Neural cell (in vitro differentiated cells): ENCODE measurements at regions not wholly inside any gene's neighbourhood (a gene's known extent, or its start where the extent isn't known, plus 50 kb on each side); places are given as distances from the start of the nearest gene placed in this dataset.

Experiments used
- H2AFZ ChIP-seq: fragments of 200-600, 300-800 bp; sonication (generic), shearing (Covaris generic); 2 replicates; pipeline ENCODE4 v1.6.0; 2014; ENCODE audit warnings: low read depth, mild to moderate bottlenecking, antibody characterized with exemption, low read length, moderate library complexity
- H3F3A ChIP-seq: fragments of 200-600 bp; shearing (Covaris generic); 2 replicates; pipeline ENCODE4 v1.6.1; 2016; ENCODE audit warnings: mild to moderate bottlenecking, moderate library complexity, mixed read lengths, antibody characterized with exemption, low read length; ENCODE audit not compliant: insufficient read depth, poor library complexity, severe bottlenecking
- H3K27ac ChIP-seq: fragments of 200-600, 300-800 bp; sonication (generic), shearing (Covaris generic); 2 replicates; pipeline ENCODE4 v1.5.1; 2014; ENCODE audit warnings: mild to moderate bottlenecking, low read length, moderate library complexity
- H3K27me3 ChIP-seq: fragments of 300-800, 200-600 bp; sonication (generic), shearing (Covaris generic); 2 replicates; pipeline ENCODE4 v1.6.0; 2014; ENCODE audit warnings: mild to moderate bottlenecking, low read depth, low read length, moderate library complexity; ENCODE audit not compliant: insufficient read depth
- H3K36me3 ChIP-seq: fragments of 300-800, 200-600 bp; sonication (generic), shearing (Covaris generic); 2 replicates; pipeline ENCODE4 v1.5.1; 2014; ENCODE audit warnings: mild to moderate bottlenecking, antibody characterized with exemption, low read length, moderate library complexity; ENCODE audit not compliant: insufficient read depth
- H3K4me2 ChIP-seq: fragments of 300-800, 200-600 bp; sonication (generic), shearing (Covaris generic); 2 replicates; pipeline ENCODE4 v1.6.0; 2014; ENCODE audit warnings: mild to moderate bottlenecking, low read length
- H3K4me3 ChIP-seq: fragments of 300-800, 200-600 bp; sonication (generic), shearing (Covaris generic); 2 replicates; pipeline ENCODE4 v1.5.1; 2014; ENCODE audit warnings: mild to moderate bottlenecking, low read length, moderate library complexity
- H3K79me2 ChIP-seq: fragments of 200-600 bp; shearing (Covaris generic); replicated peaks from 2 replicates; pipeline ENCODE4 v1.6.0; 2014; ENCODE audit warnings: mild to moderate bottlenecking, low read length, moderate library complexity; ENCODE audit not compliant: insufficient read depth
- H3K9ac ChIP-seq: fragments of 300-800, 200-600 bp; sonication (generic), shearing (Covaris generic); 2 replicates; pipeline ENCODE4 v1.6.1; 2016; ENCODE audit warnings: mild to moderate bottlenecking, low read length, mixed read lengths
- H3K9me2 ChIP-seq: fragments of 200-600 bp; shearing (Covaris generic); 2 replicates; pipeline ENCODE4 v1.6.1; 2016; ENCODE audit warnings: mild to moderate bottlenecking, low read length, mixed read lengths; ENCODE audit not compliant: insufficient read depth
- H3K9me3 ChIP-seq: fragments of 200-600, 300-800 bp; sonication (generic), shearing (Covaris generic); 2 replicates; pipeline ENCODE4 v1.6.1; 2016; ENCODE audit warnings: mild to moderate bottlenecking, mixed run types, low read length, moderate library complexity, mixed read lengths
- H4K20me1 ChIP-seq: fragments of 200-600 bp; shearing (Covaris generic); 2 replicates; pipeline ENCODE4 v1.6.1; 2016; ENCODE audit warnings: mild to moderate bottlenecking, mixed run types; ENCODE audit not compliant: insufficient read depth
- CTCF ChIP-seq: fragments of 450-650 bp; IDR thresholded peaks from 2 replicates; pipeline ENCODE4 v1.5.1; 2014; ENCODE audit warnings: antibody characterized with exemption, mild to moderate bottlenecking, moderate library complexity; ENCODE audit not compliant: poor library complexity, severe bottlenecking
- EP300 ChIP-seq: fragments of 450-650 bp; conservative IDR thresholded peaks from 2 replicates; pipeline ENCODE4 v1.6.1; 2014; ENCODE audit warnings: antibody characterized with exemption, mild to moderate bottlenecking, moderate library complexity; ENCODE audit not compliant: poor library complexity, severe bottlenecking
- EZH2 ChIP-seq: fragments of 200-600, 300-800 bp; shearing (Covaris generic), sonication (generic); IDR thresholded peaks from 2 replicates; pipeline ENCODE4 v1.6.1; 2014; ENCODE audit warnings: antibody characterized with exemption, low read length, borderline replicate concordance, mild to moderate bottlenecking; ENCODE audit not compliant: insufficient read depth, poor library complexity, severe bottlenecking
- MXI1 ChIP-seq: fragments of 450-650 bp; conservative IDR thresholded peaks from 2 replicates; pipeline ENCODE4 v1.6.1; 2014; ENCODE audit warnings: antibody characterized with exemption, mild to moderate bottlenecking; ENCODE audit not compliant: poor library complexity, severe bottlenecking
- POLR2AphosphoS5 ChIP-seq: IDR thresholded peaks from 2 replicates; pipeline ENCODE4 v1.6.1; 2012
- RAD21 ChIP-seq: fragments of 450-650 bp; conservative IDR thresholded peaks from 2 replicates; pipeline ENCODE4 v1.6.1; 2014; ENCODE audit warnings: antibody characterized with exemption, mild to moderate bottlenecking, moderate library complexity
- REST ChIP-seq: IDR thresholded peaks from 2 replicates; pipeline ENCODE4 v1.6.1; 2012; ENCODE audit warnings: borderline replicate concordance
- SMC3 ChIP-seq: fragments of 450-650 bp; conservative IDR thresholded peaks from 2 replicates; pipeline ENCODE4 v1.6.1; 2014; ENCODE audit warnings: antibody characterized with exemption, mild to moderate bottlenecking, moderate library complexity; ENCODE audit not compliant: poor library complexity
- TAF1 ChIP-seq: IDR thresholded peaks from 2 replicates; pipeline ENCODE4 v1.6.1; 2012; ENCODE audit warnings: low read depth

GRCh38 chr18:27848336-27848735 lies 328.6 kb downstream of the CDH2 start:
- Histone ChIP-seq H3K36me3 (no peaks in the 10 kb centered on the region), H3K27ac (no peak overlapping the region), H3K9ac (no peak overlapping the region), H3K27me3 (no peaks in the 10 kb centered on the region), H3K4me2 (no peak overlapping the region), H3K4me3 (no peak overlapping the region), H3K9me3 (no peaks in the 10 kb centered on the region), H3F3A (no peaks in the 10 kb centered on the region), H3K79me2 (no peaks in the 10 kb centered on the region), H4K20me1 (no peaks in the 10 kb centered on the region), H3K9me2 (no peaks in the 10 kb centered on the region), H2AFZ (no peak overlapping the region)
- TF ChIP-seq REST (no peak), RAD21 (no peak), POLR2AphosphoS5 (no peak), MXI1 (no peak), EP300 (no peak), TAF1 (no peak), EZH2 (no peak), CTCF (no peak), SMC3 (no peak)

- no peak overlapping the region for H3K27ac ChIP-seq
- no peak overlapping the region for H2AFZ ChIP-seq
- no peaks in the 10 kb centered on the region for H3K36me3 ChIP-seq
- H3K4me2 ChIP-seq = no peak overlapping the region
- TF ChIP-seq RAD21 = no peak
- no peak for TF ChIP-seq SMC3
- no peak for TF ChIP-seq EP300
- TF ChIP-seq TAF1 = no peak
- no peak for TF ChIP-seq CTCF
- no peak for TF ChIP-seq MXI1
- no peak overlapping the region for H3K9ac ChIP-seq
- no peaks in the 10 kb centered on the region for H3K9me3 ChIP-seq
- H3F3A ChIP-seq = no peaks in the 10 kb centered on the region
- no peak overlapping the region for H3K4me3 ChIP-seq
- no peaks in the 10 kb centered on the region for H3K9me2 ChIP-seq
- H4K20me1 ChIP-seq = no peaks in the 10 kb centered on the region
- no peaks in the 10 kb centered on the region for H3K27me3 ChIP-seq
- no peaks in the 10 kb centered on the region for H3K79me2 ChIP-seq
Observed at GRCh38 chr18:27847412-27847811, 329.5 kb downstream of the CDH2 start.
